Natural killer cell treated with Interleukin-12 subunit alpha and Interleukin-12 subunit beta and Interleukin-15 and Interleukin-18, amount 100 ng/mL, for 72 hours (primary cell): ENCODE measurements at regions not wholly inside any gene's neighbourhood (a gene's known extent, or its start where the extent isn't known, plus 50 kb on each side); places are given as distances from the start of the nearest gene placed in this dataset.

Experiments used
- ATAC-seq, 2 donors: fragments of 150-1000 bp; cut with Tn5 transposase in 1 of 2; sonication (Bioruptor Pico), chemical (Tn5 transposase) in 1 of 2; 2 replicates each; pipeline ENCODE4 v1.10.0; 2021
- DNase-seq: peaks from one replicate; pipeline ENCODE4 v3.0.0; 2022; ENCODE audit warnings: low spot score
- H3K27ac Mint-ChIP-seq, 2 donors: 1 replicate in 1 of 2; 2 replicates in 1 of 2; pipeline ENCODE4 v1.8.0; 2022; ENCODE audit warnings: mixed read lengths in 2 of 2, mild to moderate bottlenecking in 1 of 2, moderate library complexity in 1 of 2
- H3K27me3 Mint-ChIP-seq, 2 donors: 1 replicate in 1 of 2; 2 replicates in 1 of 2; pipeline ENCODE4 v1.8.0; 2022; ENCODE audit warnings: mixed read lengths in 2 of 2
- H3K36me3 Mint-ChIP-seq: one replicate; pipeline ENCODE4 v1.8.0; 2022; ENCODE audit warnings: mixed read lengths
- H3K4me1 Mint-ChIP-seq, 2 donors: 1 replicate in 1 of 2; 2 replicates in 1 of 2; pipeline ENCODE4 v1.8.0; 2022; ENCODE audit warnings: low read depth in 2 of 2, mixed read lengths in 2 of 2, mild to moderate bottlenecking in 1 of 2
- H3K4me3 Mint-ChIP-seq: one replicate; pipeline ENCODE4 v1.8.0; 2022; ENCODE audit warnings: mixed read lengths
- H3K9me3 Mint-ChIP-seq: 2 replicates; pipeline ENCODE4 v1.8.0; 2022; ENCODE audit warnings: mixed read lengths

DNA sequence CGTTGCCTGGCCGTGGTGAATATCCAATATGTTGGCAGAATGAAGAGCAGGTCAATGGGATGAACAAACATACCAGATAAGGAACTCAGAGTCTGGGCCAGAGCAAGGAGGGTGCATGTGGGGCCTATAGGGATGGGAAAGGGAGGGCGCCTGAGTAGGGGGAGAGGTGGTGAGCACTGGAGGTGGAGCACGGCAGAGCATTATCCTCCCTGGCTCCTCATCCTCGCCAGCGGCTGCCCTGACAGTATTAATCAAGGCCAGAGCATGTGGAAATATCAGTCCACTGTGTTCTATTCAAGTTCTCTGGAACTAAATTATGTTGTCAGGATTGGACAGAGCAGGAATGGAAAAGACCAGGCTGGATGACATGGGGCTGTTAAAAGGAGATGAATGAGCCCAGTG is 254.8 kb upstream of the ZMIZ1 start:
- Mint-ChIP-seq H3K27ac (no peak overlapping the region), H3K27me3 (peaks cover 9 to 26% of the 10 kb centered on the region in 2 donors), H3K4me1 (no peaks in the 10 kb centered on the region), H3K36me3 (no peaks in the 10 kb centered on the region), H3K4me3 (no peak overlapping the region), H3K9me3 (no peaks in the 10 kb centered on the region)
- DNase-seq (peak; percentile 42), ATAC-seq (no peak)

DNA sequence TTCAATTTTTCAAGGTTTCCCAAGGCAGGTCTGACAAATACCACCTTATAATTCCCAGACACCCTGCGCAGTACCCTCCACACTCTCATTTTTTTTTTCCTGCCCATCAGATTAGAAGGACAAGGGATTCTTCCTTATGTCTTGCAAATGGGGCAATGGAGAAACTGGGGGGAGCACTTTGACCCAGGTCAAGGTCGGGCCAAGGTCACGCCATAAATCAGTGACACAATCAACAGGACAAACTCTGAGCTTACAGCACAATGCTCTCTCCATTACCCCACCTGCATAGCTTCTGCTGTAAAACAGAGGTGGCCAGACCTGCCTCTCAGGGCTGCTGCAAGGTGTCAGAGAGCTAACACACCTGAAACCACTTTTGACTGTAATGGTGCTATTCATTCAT is 254.4 kb upstream of the ZMIZ1 start:
- no peak for DNase-seq
- peaks cover 9 to 26% of the 10 kb centered on the region in 2 donors for H3K27me3 Mint-ChIP-seq
- H3K4me1 Mint-ChIP-seq = no peaks in the 10 kb centered on the region
- no peak overlapping the region for H3K4me3 Mint-ChIP-seq
- H3K27ac Mint-ChIP-seq = no peak overlapping the region
- H3K36me3 Mint-ChIP-seq = no peaks in the 10 kb centered on the region
- ATAC-seq = no peak
- no peaks in the 10 kb centered on the region for H3K9me3 Mint-ChIP-seq

DNA sequence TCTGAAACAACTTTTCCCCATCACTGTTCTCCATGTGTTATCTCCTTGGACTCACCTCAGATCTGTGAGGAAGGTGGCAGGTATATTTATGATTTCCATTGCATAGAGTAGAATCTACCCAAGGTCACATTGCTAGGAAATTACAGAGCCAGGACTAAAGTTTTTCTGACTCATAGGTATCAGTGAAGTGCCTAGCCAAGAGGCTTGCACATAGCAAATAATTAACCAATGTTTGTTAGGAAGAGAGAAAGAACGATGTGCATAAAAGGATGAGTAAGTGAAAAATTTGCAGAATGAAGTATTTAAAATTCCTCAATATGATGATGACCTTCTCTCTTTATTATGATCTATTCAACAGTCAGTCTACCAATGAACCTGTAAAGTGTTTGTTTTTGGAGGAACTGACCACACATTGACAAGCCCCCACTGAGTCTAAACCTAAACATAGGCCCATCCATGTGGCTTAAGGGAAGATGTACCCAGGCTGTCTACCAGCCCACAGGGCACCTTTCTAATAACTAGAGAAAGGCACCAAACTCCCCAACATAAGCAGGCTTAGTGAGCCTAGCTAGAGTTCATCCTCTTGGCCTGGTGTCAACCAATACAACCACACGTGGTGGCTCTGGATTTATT is 252.9 kb upstream of the ZMIZ1 start:
- H3K9me3 Mint-ChIP-seq = no peaks in the 10 kb centered on the region
- no peak overlapping the region for H3K27ac Mint-ChIP-seq
- no peak overlapping the region for H3K4me3 Mint-ChIP-seq
- ATAC-seq (no peak), DNase-seq (no peak)
- no peaks in the 10 kb centered on the region for H3K4me1 Mint-ChIP-seq
- peaks cover 9 to 23% of the 10 kb centered on the region in 2 donors for H3K27me3 Mint-ChIP-seq
- H3K36me3 Mint-ChIP-seq = no peaks in the 10 kb centered on the region

DNA sequence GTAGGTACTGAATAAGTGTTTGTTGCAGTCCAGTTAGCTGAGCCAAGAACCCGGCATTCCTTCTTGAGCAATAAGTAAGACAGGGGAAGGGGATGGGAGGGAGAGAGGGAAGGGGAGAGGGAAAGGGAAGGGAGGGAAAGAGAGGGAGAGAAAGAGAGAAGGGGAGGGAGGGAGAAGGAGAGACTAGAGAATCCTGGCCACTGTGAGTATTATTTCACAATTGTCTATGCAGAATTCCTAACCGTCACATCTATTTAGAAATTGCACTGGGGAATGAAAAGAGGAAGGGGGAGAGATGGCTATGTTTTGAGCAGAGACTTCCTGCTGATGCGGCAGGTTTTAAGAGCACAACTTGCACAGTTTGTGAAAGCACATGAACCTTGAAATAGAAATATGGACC is 251.4 kb upstream of the ZMIZ1 start:
- ATAC-seq = no peak
- H3K27ac Mint-ChIP-seq = no peak overlapping the region
- no peaks in the 10 kb centered on the region for H3K4me1 Mint-ChIP-seq
- DNase-seq = no peak
- peaks cover 9 to 15% of the 10 kb centered on the region in 2 donors for H3K27me3 Mint-ChIP-seq
- no peaks in the 10 kb centered on the region for H3K36me3 Mint-ChIP-seq
- H3K9me3 Mint-ChIP-seq = no peaks in the 10 kb centered on the region
- H3K4me3 Mint-ChIP-seq = no peak overlapping the region

DNA sequence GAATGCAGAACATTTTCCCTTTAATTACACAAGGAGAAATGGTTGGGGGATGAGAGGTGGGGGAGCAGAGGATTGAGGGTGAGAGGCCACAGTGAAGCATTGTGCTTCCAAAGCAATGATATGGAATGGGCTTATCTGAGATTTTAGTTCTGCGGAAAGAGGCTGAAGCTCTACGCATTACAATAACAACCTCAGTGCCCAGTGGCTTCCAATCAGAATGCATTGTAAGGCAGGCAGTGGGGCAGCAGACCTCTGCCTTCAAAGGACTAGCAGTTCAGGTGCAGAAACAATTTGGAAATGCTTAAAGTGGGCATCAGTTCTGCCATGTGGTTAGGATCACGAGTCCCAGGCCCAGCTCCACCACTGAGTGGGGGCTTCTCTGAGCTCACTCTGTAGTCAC is 251.0 kb upstream of the ZMIZ1 start:
- no peak overlapping the region for H3K27ac Mint-ChIP-seq
- H3K4me3 Mint-ChIP-seq = no peak overlapping the region
- DNase-seq (peak; percentile 5), ATAC-seq (no peak)
- H3K27me3 Mint-ChIP-seq = peaks cover 10 to 12% of the 10 kb centered on the region in 2 donors
- H3K36me3 Mint-ChIP-seq = no peaks in the 10 kb centered on the region
- H3K9me3 Mint-ChIP-seq = no peaks in the 10 kb centered on the region
- H3K4me1 Mint-ChIP-seq = no peaks in the 10 kb centered on the region

DNA sequence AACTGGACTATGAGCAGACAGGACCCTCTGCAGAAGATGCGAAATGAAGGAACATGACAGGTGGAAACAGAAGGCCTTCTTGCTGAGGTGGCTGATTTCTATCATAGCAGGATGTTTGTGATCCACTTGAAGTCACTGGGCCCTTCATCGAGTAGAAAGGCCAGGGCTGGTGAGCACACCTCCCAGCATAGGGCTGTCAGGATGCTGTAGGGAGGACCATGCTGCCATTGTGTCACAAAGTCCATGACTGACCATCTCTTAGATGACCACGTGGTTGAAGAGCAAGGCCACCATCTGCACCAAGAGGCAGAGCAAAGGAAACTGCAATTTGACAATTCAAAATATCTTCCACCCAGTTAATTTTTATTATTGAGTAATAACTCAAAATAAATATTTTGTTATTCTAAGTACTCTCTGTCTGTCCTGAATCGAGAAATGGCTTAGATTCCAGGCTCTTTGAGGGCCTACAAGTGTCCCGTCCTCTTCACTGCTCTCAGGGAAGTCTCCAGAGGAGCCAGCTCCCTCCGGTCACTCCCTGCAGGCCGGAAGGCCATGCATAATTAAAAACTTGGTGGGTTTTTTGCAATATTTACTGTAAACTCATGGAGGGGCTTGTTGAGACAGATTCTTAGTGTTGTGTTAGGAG is 249.3 kb upstream of the ZMIZ1 start:
- Mint-ChIP-seq H3K27ac (no peak overlapping the region), H3K4me3 (no peak overlapping the region), H3K4me1 (no peaks in the 10 kb centered on the region), H3K27me3 (peaks cover 9 to 13% of the 10 kb centered on the region in 2 donors), H3K36me3 (no peaks in the 10 kb centered on the region), H3K9me3 (no peaks in the 10 kb centered on the region)
- DNase-seq (peak; percentile 6), ATAC-seq (no peak)

DNA sequence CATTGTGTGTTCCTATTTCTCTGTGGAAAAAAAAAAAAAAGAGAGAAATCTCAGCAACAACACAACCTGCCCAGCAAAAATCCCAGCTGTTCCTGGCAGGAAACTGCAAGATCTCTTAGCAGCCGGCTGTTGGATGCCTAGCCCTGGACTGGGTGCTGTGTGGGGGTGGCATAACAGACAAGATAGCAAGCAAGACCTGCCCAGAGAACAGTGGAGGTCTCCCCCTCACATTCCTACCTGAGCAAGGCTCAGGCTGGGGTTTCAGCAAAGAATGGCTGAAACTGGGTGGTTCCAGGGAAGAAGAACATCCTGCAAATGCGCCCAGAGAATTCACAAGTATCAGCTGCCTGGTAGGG is 248.8 kb upstream of the ZMIZ1 start:
- Mint-ChIP-seq H3K4me1 (no peaks in the 10 kb centered on the region), H3K27ac (no peak overlapping the region), H3K9me3 (no peaks in the 10 kb centered on the region), H3K27me3 (peaks cover 9 to 13% of the 10 kb centered on the region in 2 donors), H3K36me3 (no peaks in the 10 kb centered on the region), H3K4me3 (no peak overlapping the region)
- peak; percentile 42 for DNase-seq
- ATAC-seq = no peak

DNA sequence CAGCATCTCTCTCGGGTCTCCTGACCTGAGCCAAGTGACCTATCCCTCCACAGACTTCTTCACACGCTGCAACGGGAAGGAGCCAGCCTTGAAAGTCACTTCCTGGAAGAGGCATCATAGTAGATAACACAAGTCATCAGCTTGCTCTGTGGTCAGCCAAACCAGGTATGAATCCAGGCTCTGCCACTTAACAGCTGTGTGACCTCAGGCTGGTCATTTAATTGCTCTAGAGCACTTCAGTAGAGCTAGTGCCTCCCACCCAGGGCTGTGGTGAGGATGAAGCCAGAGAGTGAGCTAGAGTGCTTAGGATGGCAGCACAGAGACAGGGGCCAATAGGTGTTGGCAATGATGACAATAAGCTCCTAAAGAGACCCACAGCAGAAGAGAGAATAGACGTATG is 247.7 kb upstream of the ZMIZ1 start:
- no peak overlapping the region for H3K4me3 Mint-ChIP-seq
- ATAC-seq = no peak
- DNase-seq = peak; percentile 31
- no peaks in the 10 kb centered on the region for H3K9me3 Mint-ChIP-seq
- H3K27me3 Mint-ChIP-seq = peaks cover 9 to 13% of the 10 kb centered on the region in 2 donors
- H3K36me3 Mint-ChIP-seq = no peaks in the 10 kb centered on the region
- no peaks in the 10 kb centered on the region for H3K4me1 Mint-ChIP-seq
- no peak overlapping the region for H3K27ac Mint-ChIP-seq

DNA sequence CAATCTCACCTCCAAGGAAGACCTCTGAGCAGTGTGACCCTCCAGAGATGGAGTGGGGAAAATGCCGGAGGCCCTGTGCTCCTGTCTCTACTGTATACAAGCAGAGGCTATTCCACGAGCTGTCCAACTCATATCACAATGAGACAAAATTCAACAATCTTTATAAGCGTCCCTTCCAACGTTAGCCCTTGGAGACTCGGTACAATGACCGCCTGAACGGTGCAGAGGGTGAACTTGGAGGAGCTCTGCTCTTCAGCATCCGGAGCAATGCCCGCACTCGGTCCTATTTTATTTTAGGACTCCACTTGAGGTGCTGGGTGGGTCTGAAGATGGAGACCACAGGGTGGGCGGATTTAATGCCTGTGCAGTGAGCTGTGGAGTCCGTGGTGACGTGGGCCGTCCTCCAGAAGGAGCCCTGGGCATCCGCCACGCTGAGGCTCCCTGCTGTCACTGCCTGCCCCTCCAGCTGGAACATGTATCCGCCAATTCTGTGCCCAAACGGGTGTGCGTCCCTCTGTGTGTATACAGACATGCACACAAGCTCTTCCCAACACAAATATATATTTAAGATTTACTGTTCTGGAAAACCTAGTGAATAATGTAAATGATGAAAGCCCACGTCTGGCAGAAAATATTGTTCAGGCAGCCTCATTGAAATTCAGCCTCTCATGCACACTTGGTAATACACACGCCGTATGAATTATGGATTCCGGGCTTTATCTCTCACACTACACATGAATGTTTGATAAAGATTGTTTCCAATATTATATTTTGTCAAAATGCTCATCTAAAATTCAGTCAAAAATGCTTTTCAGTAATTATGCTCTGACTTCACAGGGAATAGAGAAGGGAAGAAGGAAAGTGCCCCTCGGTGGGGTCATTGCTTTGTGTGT is 239.9 kb upstream of the ZMIZ1 start:
- no peaks in the 10 kb centered on the region for H3K36me3 Mint-ChIP-seq
- H3K4me3 Mint-ChIP-seq = no peak overlapping the region
- H3K4me1 Mint-ChIP-seq = no peaks in the 10 kb centered on the region
- H3K27ac Mint-ChIP-seq = no peak overlapping the region
- ATAC-seq = no peak
- no peak for DNase-seq
- no peaks in the 10 kb centered on the region for H3K9me3 Mint-ChIP-seq
- H3K27me3 Mint-ChIP-seq = peaks cover 19 to 35% of the 10 kb centered on the region in 2 donors

DNA sequence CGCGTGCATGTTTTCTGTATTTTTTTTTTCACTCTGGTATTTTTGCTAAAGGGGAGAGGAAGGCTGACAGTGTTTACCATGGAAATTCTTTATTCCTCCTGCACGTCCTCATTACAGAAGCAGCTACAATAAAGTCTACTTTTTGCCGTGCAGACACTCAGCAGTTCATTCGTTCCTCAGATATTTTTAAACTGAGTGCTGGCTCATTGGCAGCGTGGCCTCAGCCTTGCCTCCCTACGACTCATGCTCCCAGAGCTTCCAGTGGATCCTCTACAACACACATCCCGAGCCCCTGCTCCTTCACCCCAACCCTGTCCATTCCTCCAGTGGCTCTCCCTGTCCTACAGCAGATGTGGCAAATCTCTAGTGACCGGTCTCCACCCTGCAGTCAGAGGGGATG is 239.2 kb upstream of the ZMIZ1 start:
- Mint-ChIP-seq H3K36me3 (no peaks in the 10 kb centered on the region), H3K4me3 (no peak overlapping the region), H3K4me1 (no peaks in the 10 kb centered on the region), H3K27ac (no peak overlapping the region), H3K9me3 (no peaks in the 10 kb centered on the region), H3K27me3 (peaks cover 17 to 38% of the 10 kb centered on the region in 2 donors)
- DNase-seq (no peak), ATAC-seq (no peak)

DNA sequence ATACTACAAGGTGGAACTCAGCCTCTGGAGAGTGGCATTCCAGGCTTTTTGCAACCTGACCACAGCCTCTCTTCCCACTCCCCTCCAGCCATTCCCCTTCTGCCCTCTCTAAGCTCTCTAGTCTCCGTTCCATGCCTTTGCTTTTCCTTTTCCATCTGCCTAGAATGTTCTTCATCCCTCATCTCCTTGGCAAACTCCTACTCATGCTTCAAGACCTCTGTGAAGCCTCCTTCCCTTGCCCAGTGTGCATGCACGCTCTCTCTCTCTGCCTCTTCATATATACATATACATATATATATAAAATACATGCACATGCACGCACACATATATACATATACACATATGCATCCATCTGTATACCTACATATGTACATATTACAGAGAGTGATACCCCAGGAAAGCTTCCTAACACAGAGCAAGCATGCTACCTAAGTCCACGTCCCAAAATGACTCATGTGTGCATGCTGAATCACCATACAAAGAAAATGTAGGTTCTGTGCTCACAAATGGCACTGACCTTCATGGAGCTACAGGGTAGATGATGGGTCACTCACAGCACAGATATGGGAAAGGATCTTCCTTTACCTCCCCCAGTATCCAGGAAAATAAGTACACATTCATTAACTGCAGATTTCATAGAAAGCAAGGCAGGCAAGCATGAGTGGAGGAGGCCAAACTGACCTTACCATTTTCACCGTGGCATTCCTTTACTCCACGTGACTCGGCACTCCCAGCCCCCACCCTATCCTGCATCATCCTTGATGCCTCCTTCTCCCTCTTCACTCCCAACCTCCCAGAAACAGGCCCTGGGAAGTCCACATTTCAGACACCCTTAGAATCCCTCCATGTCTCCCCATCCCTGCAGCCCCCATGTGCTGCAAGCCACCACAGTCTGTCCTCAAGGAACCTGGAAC is 238.4 kb upstream of the ZMIZ1 start:
- Mint-ChIP-seq H3K4me3 (no peak overlapping the region), H3K9me3 (no peaks in the 10 kb centered on the region), H3K27me3 (peaks cover 24 to 46% of the 10 kb centered on the region in 2 donors), H3K36me3 (no peaks in the 10 kb centered on the region), H3K4me1 (no peaks in the 10 kb centered on the region), H3K27ac (no peak overlapping the region)
- no peak for ATAC-seq
- DNase-seq = no peak

DNA sequence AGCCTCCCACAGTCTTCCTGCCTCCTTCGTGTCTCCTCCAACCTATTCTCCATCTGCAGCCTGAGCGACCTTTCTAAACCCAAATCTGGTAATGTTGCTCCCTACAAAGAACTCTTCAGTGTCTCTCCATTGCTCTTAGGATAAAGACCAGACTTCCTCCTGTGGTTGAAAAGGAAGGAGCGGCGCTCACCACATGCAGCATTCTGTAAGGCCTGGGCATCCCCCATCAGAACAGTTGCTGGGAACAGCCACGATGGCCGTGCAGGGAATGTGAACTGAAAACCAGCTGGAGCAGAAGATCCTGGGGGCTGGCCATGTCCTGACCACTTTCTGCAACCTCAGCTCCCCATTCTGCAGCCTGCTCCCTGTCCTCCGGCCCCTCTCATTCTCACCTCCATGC is 237.8 kb upstream of the ZMIZ1 start:
- DNase-seq (no peak), ATAC-seq (no peak)
- Mint-ChIP-seq H3K4me1 (no peaks in the 10 kb centered on the region), H3K4me3 (no peak overlapping the region), H3K36me3 (no peaks in the 10 kb centered on the region), H3K27me3 (peaks cover 30 to 52% of the 10 kb centered on the region in 2 donors), H3K27ac (no peak overlapping the region), H3K9me3 (no peaks in the 10 kb centered on the region)

DNA sequence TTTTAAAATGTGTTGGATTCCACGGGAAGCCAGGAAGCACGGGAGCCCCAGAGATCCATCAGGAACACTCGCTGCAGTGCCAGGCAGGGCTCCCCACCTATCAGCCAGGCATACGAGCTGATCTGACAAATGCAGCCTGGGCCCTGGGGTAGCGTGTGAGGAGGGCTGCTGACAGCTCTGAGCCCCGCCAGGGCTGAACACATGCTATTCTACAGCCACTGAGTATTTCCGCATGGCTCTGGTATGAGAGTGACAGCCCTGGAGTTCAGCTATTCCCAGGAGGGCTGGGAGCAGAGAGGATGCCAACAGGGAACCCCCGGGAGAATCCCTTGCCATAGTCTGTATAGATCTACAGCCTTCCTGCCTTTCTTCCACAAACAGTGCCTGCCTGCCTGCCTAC is 237.3 kb upstream of the ZMIZ1 start:
- peak; percentile 13 for DNase-seq
- H3K36me3 Mint-ChIP-seq = no peaks in the 10 kb centered on the region

More for the DNA sequence above, 237.3 kb upstream of the ZMIZ1 start:
- no peak overlapping the region for H3K27ac Mint-ChIP-seq
- H3K4me1 Mint-ChIP-seq = no peaks in the 10 kb centered on the region
- no peaks in the 10 kb centered on the region for H3K9me3 Mint-ChIP-seq
- ATAC-seq = no peak
- no peak overlapping the region for H3K4me3 Mint-ChIP-seq
- peaks cover 31 to 56% of the 10 kb centered on the region in 2 donors for H3K27me3 Mint-ChIP-seq
